Activated CD4-positive, alpha-beta T cell treated with anti-CD3 and anti-CD28 coated beads, Interleukin-10, Interleukin-2, amounts not matched to agents 100 ng/mL and 50 ng/mL, durations not matched to agents 16 hours and 8 hours (primary cell): ENCODE measurements at regions not wholly inside any gene's neighbourhood (a gene's known extent, or its start where the extent isn't known, plus 50 kb on each side); places are given as distances from the start of the nearest gene placed in this dataset.

Experiments used
- DNase-seq: peaks from one replicate; pipeline ENCODE4 v3.0.0-alpha.2; 2020

- DNase-seq: no peak
Observed at GRCh38 chr4:1506956-1507721, 100.9 kb upstream of the NKX1-1 start.

GRCh38 chr4:1505511-1506460 lies 99.5 kb upstream of the NKX1-1 start:
- no peak for DNase-seq

GRCh38 chr4:1504595-1505500 lies 98.6 kb upstream of the NKX1-1 start:
- no peak for DNase-seq

GRCh38 chr4:1503583-1504471 lies 97.6 kb upstream of the NKX1-1 start:
- no peak for DNase-seq

- DNase-seq: no peak
Observed at GRCh38 chr4:1502976-1503375, 96.7 kb upstream of the NKX1-1 start.

- no peak for DNase-seq
Observed at GRCh38 chr4:1502501-1502886, 96.3 kb upstream of the NKX1-1 start.

- DNase-seq: no peak
Observed at GRCh38 chr4:1501754-1502500, 95.7 kb upstream of the NKX1-1 start.

- DNase-seq: no peak
Observed at GRCh38 chr4:1500966-1501753, 94.9 kb upstream of the NKX1-1 start.

GRCh38 chr4:1500231-1500965 lies 94.2 kb upstream of the NKX1-1 start:
- DNase-seq: no peak

- no peak for DNase-seq
Observed at GRCh38 chr4:1499465-1499864, 93.2 kb upstream of the NKX1-1 start.

GRCh38 chr4:1497189-1497801 lies 91.1 kb upstream of the NKX1-1 start:
- no peak for DNase-seq

GRCh38 chr4:1496116-1496642 lies 89.9 kb upstream of the NKX1-1 start:
- DNase-seq: no peak

GRCh38 chr4:1495416-1496115 lies 89.3 kb upstream of the NKX1-1 start:
- DNase-seq: no peak

GRCh38 chr4:1494416-1495315 lies 88.4 kb upstream of the NKX1-1 start:
- no peak for DNase-seq

- no peak for DNase-seq
Observed at GRCh38 chr4:1493540-1494287, 87.5 kb upstream of the NKX1-1 start.
